ENCODE measurements at regions not wholly inside any gene's neighbourhood (a gene's known extent, or its start where the extent isn't known, plus 50 kb on each side); places are given as distances from the start of the nearest gene placed in this dataset.
A peak's percentile ranks its signal among the peaks of the same experiment; 100 is the strongest.

GRCh38 chr16:6016530-6017184, 919.1 kb upstream of the EEF2KMT start (continued):
- TF ChIP-seq REST (IDR thresholded peaks at IDR 0.05; ENCODE audit: borderline replicate concordance in 1 of 2, low read depth in 1 of 2, low read length in 2 of 2) = peak; percentile 5 to 87; a peak in 3 of 4 replicates

- FAIRE-seq = no peak
- H4K20me1 ChIP-seq (ENCODE audit: insufficient read depth, low read length) = no peaks in the 10 kb centered on the region
- H3K9ac ChIP-seq (ENCODE audit: insufficient read depth, low read depth, low read length) = no peak overlapping the region
- H3K27me3 ChIP-seq (ENCODE audit: control insufficient read depth in 1 of 2, insufficient read depth in 2 of 2, low read length in 2 of 2) = peaks cover 0 to under 1% of the 10 kb centered on the region in 2 experiments; a peak in 1 of 5 replicates
- H3K79me2 ChIP-seq (ENCODE audit: insufficient read depth, low read length) = no peaks in the 10 kb centered on the region
- WGBS (ENCODE audit: low lambda C conversion rate) = 3% methylated on average over 1 of the region's 1 CpG
- no peaks in the 10 kb centered on the region for H3K9me3 ChIP-seq (ENCODE audit: low read length)
- H3K4me2 ChIP-seq (ENCODE audit: low read depth, low read length) = no peak overlapping the region
- TF ChIP-seq ZGPAT (CRISPR knock-in tag; IDR thresholded peaks at IDR 0.05) (no peak), ATF1 (CRISPR knock-in tag; IDR thresholded peaks at IDR 0.05) (no peak), CBX2 (IDR thresholded peaks at IDR 0.05; ENCODE audit: low read depth, low read length) (no peak), CBX2 (CRISPR knock-in tag; IDR thresholded peaks at IDR 0.05; ENCODE audit: low read depth) (no peak), CENPX (CRISPR knock-in tag; IDR thresholded peaks at IDR 0.05) (no peak), RAD51 (IDR thresholded peaks at IDR 0.05; ENCODE audit: borderline replicate concordance) (peak; percentile 54; the same call in 1 of the 2 replicates)
- intact Hi-C loops (cut with micrococcal nuclease; ENCODE audit: unreplicated experiment) = loop anchor here (10.0 kb wide), 1 partner anchor 72 kb away; no protein-coding TSS in a partner anchor
- H3K4me1 ChIP-seq (ENCODE audit: insufficient read depth, low read length) = no peaks in the 10 kb centered on the region
- no peak overlapping the region for H3K27ac ChIP-seq (ENCODE audit: extremely low read length, insufficient read depth, low read length)
- BruUV-seq (replicated peaks) = no TSS peak
- H2AFZ ChIP-seq (ENCODE audit: low read length) = no peak overlapping the region
- H3K36me3 ChIP-seq (replicated peaks in 1 of 2; ENCODE audit: control insufficient read depth in 1 of 2, insufficient read depth in 2 of 2, low read length in 2 of 2) = no peaks in the 10 kb centered on the region
- H3K4me3 ChIP-seq (replicated peaks in 1 of 3; ENCODE audit: insufficient read depth in 1 of 3, low read depth in 2 of 3, low read length in 3 of 3) = no peak overlapping the region
- no peak for DNase-seq (ENCODE audit: low spot score)
- no peak for ATAC-seq
- ChIA-PET CTCF (ENCODE audit: low intra/inter-chr PET ratio, low total read pairs) (no interaction called here), POLR2A (no interaction called here)
- in situ Hi-C loops (cut with HindIII; ENCODE audit: extremely low pct_ligation_motif_present, low pct_unique_long_range_greater_than_20kb) = no loop called here
These were observed 915.1 kb upstream of the EEF2KMT start for GRCh38 chr16:6012716-6013115.

All from HepG2 (cell line).